ENCODE measurements at regions not wholly inside any gene's neighbourhood (a gene's known extent, or its start where the extent isn't known, plus 50 kb on each side); places are given as distances from the start of the nearest gene placed in this dataset.

DNA sequence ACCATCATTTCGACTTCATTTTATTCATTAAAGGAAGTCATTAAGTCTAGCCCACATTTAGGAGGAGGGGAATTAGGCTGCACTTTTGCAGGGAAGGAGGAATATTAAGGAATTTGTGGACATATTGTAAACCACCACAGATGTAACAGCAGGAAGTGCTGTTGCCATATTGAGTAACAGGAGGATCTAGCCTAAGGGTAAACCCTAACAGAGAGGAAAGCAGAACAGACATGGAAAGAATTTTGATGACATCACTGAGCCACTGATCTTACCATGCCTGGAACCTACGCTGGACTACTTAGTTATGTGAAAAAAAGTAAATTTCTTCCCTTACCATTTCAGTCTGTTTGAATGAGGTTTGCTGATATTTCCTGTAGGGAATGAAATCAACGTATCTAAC is 100.7 kb upstream of the ATF7IP start:
- H3K79me2 ChIP-seq (ENCODE audit: insufficient read depth, low read length), result no peaks in the 10 kb centered on the region
- no peak overlapping the region for H3K9ac ChIP-seq (ENCODE audit: low read length)
- no peak overlapping the region for H3K4me2 ChIP-seq (ENCODE audit: low read length)
- H3K4me3 Mint-ChIP-seq (ENCODE audit: unreplicated experiment), result no peak overlapping the region
- peaks cover 21% of the 10 kb centered on the region for H3K4me1 Mint-ChIP-seq (ENCODE audit: low read depth, unreplicated experiment)
- no peak for TF ChIP-seq EZH2 (IDR thresholded peaks at IDR 0.05; ENCODE audit: insufficient read depth, low read length)
- TF ChIP-seq, protein P1, sequence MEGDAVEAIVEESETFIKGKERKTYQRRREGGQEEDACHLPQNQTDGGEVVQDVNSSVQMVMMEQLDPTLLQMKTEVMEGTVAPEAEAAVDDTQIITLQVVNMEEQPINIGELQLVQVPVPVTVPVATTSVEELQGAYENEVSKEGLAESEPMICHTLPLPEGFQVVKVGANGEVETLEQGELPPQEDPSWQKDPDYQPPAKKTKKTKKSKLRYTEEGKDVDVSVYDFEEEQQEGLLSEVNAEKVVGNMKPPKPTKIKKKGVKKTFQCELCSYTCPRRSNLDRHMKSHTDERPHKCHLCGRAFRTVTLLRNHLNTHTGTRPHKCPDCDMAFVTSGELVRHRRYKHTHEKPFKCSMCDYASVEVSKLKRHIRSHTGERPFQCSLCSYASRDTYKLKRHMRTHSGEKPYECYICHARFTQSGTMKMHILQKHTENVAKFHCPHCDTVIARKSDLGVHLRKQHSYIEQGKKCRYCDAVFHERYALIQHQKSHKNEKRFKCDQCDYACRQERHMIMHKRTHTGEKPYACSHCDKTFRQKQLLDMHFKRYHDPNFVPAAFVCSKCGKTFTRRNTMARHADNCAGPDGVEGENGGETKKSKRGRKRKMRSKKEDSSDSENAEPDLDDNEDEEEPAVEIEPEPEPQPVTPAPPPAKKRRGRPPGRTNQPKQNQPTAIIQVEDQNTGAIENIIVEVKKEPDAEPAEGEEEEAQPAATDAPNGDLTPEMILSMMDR (IDR thresholded peaks at IDR 0.05; ENCODE audit: insufficient read depth, low read depth, low read length), result no peak
- H3K27ac ChIP-seq (ENCODE audit: low read depth, low read length), result no peak overlapping the region
- H3K36me3 ChIP-seq (ENCODE audit: insufficient read depth, low read length), result no peaks in the 10 kb centered on the region
- H3K27me3 ChIP-seq (ENCODE audit: insufficient read depth, low read length), result no peaks in the 10 kb centered on the region
- H3K9me3 ChIP-seq (ENCODE audit: insufficient read depth, low read depth, low read length), result no peaks in the 10 kb centered on the region
- H4K20me1 ChIP-seq (ENCODE audit: insufficient read depth, low read length), result no peaks in the 10 kb centered on the region
- FAIRE-seq (no peak), DNase-seq (ENCODE audit: low read depth) (no peak)
- H3K27ac Mint-ChIP-seq (ENCODE audit: unreplicated experiment), result no peak overlapping the region
- no peak overlapping the region for H3K4me3 ChIP-seq (ENCODE audit: insufficient read depth, low read depth, low read length)
- peaks cover 4% of the 10 kb centered on the region for H3K36me3 Mint-ChIP-seq (ENCODE audit: low read depth, unreplicated experiment)
- H3K9me3 Mint-ChIP-seq (ENCODE audit: unreplicated experiment), result peaks cover 32% of the 10 kb centered on the region
- no peaks in the 10 kb centered on the region for H3K27me3 Mint-ChIP-seq (ENCODE audit: low read depth, unreplicated experiment)
- peaks cover 12% of the 10 kb centered on the region for H3K4me1 ChIP-seq (ENCODE audit: insufficient read depth, low read length)
- no peak overlapping the region for H2AFZ ChIP-seq (ENCODE audit: low read depth, low read length)

DNA sequence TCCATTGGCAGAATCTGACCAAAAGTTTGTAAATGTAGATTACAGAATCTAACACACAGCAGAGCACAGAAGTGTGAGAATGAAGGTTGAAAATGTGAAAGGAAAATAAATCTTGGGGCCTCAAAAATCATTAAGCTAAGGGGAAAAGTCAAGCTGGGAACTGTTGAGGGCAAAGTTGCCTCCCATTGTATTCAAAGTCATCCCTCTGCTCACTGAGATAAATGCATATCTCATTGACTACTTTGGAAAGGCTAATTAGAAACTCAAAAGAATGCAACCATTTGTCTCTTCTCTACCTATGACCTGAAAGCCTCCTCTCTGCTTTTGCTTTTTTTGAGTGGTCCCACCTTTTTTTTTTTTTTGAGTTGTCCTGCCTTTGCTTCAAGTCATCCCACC is 97.4 kb upstream of the ATF7IP start:
- H3K27ac ChIP-seq (ENCODE audit: low read depth, low read length), result no peak overlapping the region
- no peaks in the 10 kb centered on the region for H3K27me3 Mint-ChIP-seq (ENCODE audit: low read depth, unreplicated experiment)
- no peak overlapping the region for H3K4me2 ChIP-seq (ENCODE audit: low read length)

GRCh38 chr12:14270392-14270791 is 95.1 kb upstream of the ATF7IP start:
- Mint-ChIP-seq H3K9me3 (ENCODE audit: unreplicated experiment) (peaks cover 26% of the 10 kb centered on the region), H3K27me3 (ENCODE audit: low read depth, unreplicated experiment) (no peaks in the 10 kb centered on the region), H3K4me1 (ENCODE audit: low read depth, unreplicated experiment) (no peaks in the 10 kb centered on the region), H3K36me3 (ENCODE audit: low read depth, unreplicated experiment) (peaks cover 5% of the 10 kb centered on the region), H3K27ac (ENCODE audit: unreplicated experiment) (no peak overlapping the region), H3K4me3 (ENCODE audit: unreplicated experiment) (no peak overlapping the region)
- Histone ChIP-seq H2AFZ (ENCODE audit: low read depth, low read length) (no peak overlapping the region), H3K79me2 (ENCODE audit: insufficient read depth, low read length) (no peaks in the 10 kb centered on the region), H3K36me3 (ENCODE audit: insufficient read depth, low read length) (no peaks in the 10 kb centered on the region), H3K9me3 (ENCODE audit: insufficient read depth, low read depth, low read length) (no peaks in the 10 kb centered on the region), H3K27ac (ENCODE audit: low read depth, low read length) (no peak overlapping the region), H3K4me1 (ENCODE audit: insufficient read depth, low read length) (no peaks in the 10 kb centered on the region), H3K9ac (ENCODE audit: low read length) (no peak overlapping the region), H3K4me3 (ENCODE audit: insufficient read depth, low read depth, low read length) (no peak overlapping the region), H3K27me3 (ENCODE audit: insufficient read depth, low read length) (no peaks in the 10 kb centered on the region), H4K20me1 (ENCODE audit: insufficient read depth, low read length) (no peaks in the 10 kb centered on the region), H3K4me2 (ENCODE audit: low read length) (no peak overlapping the region)
- TF ChIP-seq, protein P1 (IDR thresholded peaks at IDR 0.05; ENCODE audit: insufficient read depth, low read depth, low read length), result no peak
- TF ChIP-seq EZH2 (IDR thresholded peaks at IDR 0.05; ENCODE audit: insufficient read depth, low read length), result no peak
- no peak for FAIRE-seq
- no peak for DNase-seq (ENCODE audit: low read depth)

More for the DNA sequence above, 97.4 kb upstream of the ATF7IP start:
- H3K9me3 ChIP-seq (ENCODE audit: insufficient read depth, low read depth, low read length), result no peaks in the 10 kb centered on the region
- no peak overlapping the region for H3K9ac ChIP-seq (ENCODE audit: low read length)
- no peak overlapping the region for H2AFZ ChIP-seq (ENCODE audit: low read depth, low read length)
- no peak for FAIRE-seq
- DNase-seq (ENCODE audit: low read depth), result no peak
- Mint-ChIP-seq H3K4me3 (ENCODE audit: unreplicated experiment) (no peak overlapping the region), H3K9me3 (ENCODE audit: unreplicated experiment) (peaks cover 25% of the 10 kb centered on the region), H3K27ac (ENCODE audit: unreplicated experiment) (no peak overlapping the region), H3K36me3 (ENCODE audit: low read depth, unreplicated experiment) (no peaks in the 10 kb centered on the region), H3K4me1 (ENCODE audit: low read depth, unreplicated experiment) (no peaks in the 10 kb centered on the region)
- H4K20me1 ChIP-seq (ENCODE audit: insufficient read depth, low read length), result no peaks in the 10 kb centered on the region
- TF ChIP-seq, protein P1 (IDR thresholded peaks at IDR 0.05; ENCODE audit: insufficient read depth, low read depth, low read length), result no peak
- no peak for TF ChIP-seq EZH2 (IDR thresholded peaks at IDR 0.05; ENCODE audit: insufficient read depth, low read length)
- no peak overlapping the region for H3K4me3 ChIP-seq (ENCODE audit: insufficient read depth, low read depth, low read length)
- no peaks in the 10 kb centered on the region for H3K36me3 ChIP-seq (ENCODE audit: insufficient read depth, low read length)
- no peaks in the 10 kb centered on the region for H3K4me1 ChIP-seq (ENCODE audit: insufficient read depth, low read length)
- H3K27me3 ChIP-seq (ENCODE audit: insufficient read depth, low read length), result no peaks in the 10 kb centered on the region
- H3K79me2 ChIP-seq (ENCODE audit: insufficient read depth, low read length), result no peaks in the 10 kb centered on the region
